H1 (cell line): ENCODE measurements at regions not wholly inside any gene's neighbourhood (a gene's known extent, or its start where the extent isn't known, plus 50 kb on each side); places are given as distances from the start of the nearest gene placed in this dataset.

ENCODE experiments used
- E2F6 ChIP-seq: IDR thresholded peaks from 2 replicates; pipeline ENCODE4 v1.6.1; 2012; ENCODE audit warnings: inconsistent platforms
- EZH2 ChIP-seq: fragments of 200-600 bp; sonication (generic); IDR thresholded peaks from 2 replicates; pipeline ENCODE4 v1.7.1; 2012; ENCODE audit warnings: low read depth, mild to moderate bottlenecking, moderate library complexity, low read length, inconsistent platforms; ENCODE audit not compliant: severe bottlenecking
- FOSL1 ChIP-seq: IDR thresholded peaks from 2 replicates; pipeline ENCODE4 v1.6.1; 2011; ENCODE audit warnings: mild to moderate bottlenecking, low read depth, low read length, moderate library complexity; ENCODE audit not compliant: insufficient read depth
- SP2 ChIP-seq: IDR thresholded peaks from 2 replicates; pipeline ENCODE4 v1.6.1; 2012; ENCODE audit warnings: mild to moderate bottlenecking, low read length, inconsistent platforms
- TBP ChIP-seq: IDR thresholded peaks from 2 replicates; pipeline ENCODE4 v1.6.1; 2011; ENCODE audit warnings: low read depth, low read length, improper control_type of control experiment
- TCF12 ChIP-seq: IDR thresholded peaks from 2 replicates; pipeline ENCODE4 v1.6.1; 2011; ENCODE audit warnings: low read depth, mild to moderate bottlenecking, low read length

GRCh38 chr18:47317824-47318508, 66.5 kb upstream of the SKOR2 start (continued):
- no peak for TF ChIP-seq E2F6
- TF ChIP-seq TBP, result no peak
- no peak for TF ChIP-seq EZH2
- TF ChIP-seq SP2, result no peak
- TF ChIP-seq TCF12, result no peak
- no peak for TF ChIP-seq FOSL1
